K562 (cell line): ENCODE measurements at regions not wholly inside any gene's neighbourhood (a gene's known extent, or its start where the extent isn't known, plus 50 kb on each side); places are given as distances from the start of the nearest gene placed in this dataset.
A peak's percentile ranks its signal among the peaks of the same experiment; 100 is the strongest.

Experiments
- ATF2 ChIP-seq: sonication (generic); formaldehyde crosslinking; IDR thresholded peaks from 2 replicates; pipeline ENCODE4 v1.8.1; 2022; ENCODE audit warnings: missing genetic modification reagents
- BDP1 ChIP-seq: IDR thresholded peaks from 3 replicates; pipeline ENCODE4 v1.6.1; 2011; ENCODE audit not compliant: insufficient read length, insufficient read depth
- ELF4 ChIP-seq: fragments of 450-650 bp; formaldehyde crosslinking; IDR thresholded peaks from 2 replicates; pipeline ENCODE4 v1.4.0; 2022; ENCODE audit warnings: missing genetic modification characterization
- EP300 ChIP-seq: IDR thresholded peaks from 2 replicates; pipeline ENCODE4 v1.6.1; 2012; ENCODE audit warnings: low read length, improper control_type of control experiment
- FOXO4 ChIP-seq: fragments of 450-650 bp; formaldehyde crosslinking; IDR thresholded peaks from 2 replicates; pipeline ENCODE4 v1.4.0; 2020; ENCODE audit warnings: mild to moderate bottlenecking, moderate library complexity
- FUS ChIP-seq: fragments of 200-400 bp; formaldehyde crosslinking; optimal IDR thresholded peaks from 2 replicates; pipeline ENCODE3; 2017; ENCODE audit warnings: low read depth, low read length
- HDAC2 ChIP-seq: fragments of 450-650 bp; IDR thresholded peaks from 2 replicates; pipeline ENCODE4 v1.6.1; 2016; ENCODE audit warnings: mild to moderate bottlenecking
- HDGF ChIP-seq: fragments of 450-650 bp; IDR thresholded peaks from 2 replicates; pipeline ENCODE4 v1.6.1; 2016
- ID3 ChIP-seq, 2 experiments: fragments of 250-450 bp in 1 of 2; fragments of 450-650 bp in 1 of 2; sonication (Bioruptor Pico) in 1 of 2; IDR thresholded peaks; 2 replicates each; pipeline versions ENCODE4 v1.6.1 to v1.8.0; 2016 to 2021; ENCODE audit warnings: mild to moderate bottlenecking in 2 of 2, moderate library complexity in 2 of 2, missing compliant biosample characterization in 1 of 2, missing genetic modification characterization in 1 of 2
- IRF1 ChIP-seq: sonication (generic); formaldehyde crosslinking; IDR thresholded peaks from 2 replicates; pipeline ENCODE4 v1.8.0; 2022; ENCODE audit warnings: missing genetic modification reagents, mild to moderate bottlenecking, borderline replicate concordance
- MAFG ChIP-seq: fragments of 450-650 bp; conservative IDR thresholded peaks from 2 replicates; pipeline ENCODE4 v1.6.1; 2016; ENCODE audit warnings: missing genetic modification characterization, missing compliant biosample characterization
- NR2C2 ChIP-seq, 2 experiments: fragments of 200-800 bp in 1 of 2; sonication (Bioruptor generic) in 1 of 2; sonication (generic) in 1 of 2; formaldehyde crosslinking in 1 of 2; IDR thresholded peaks; 2 replicates each; pipeline versions ENCODE4 v1.6.1 to v1.8.0; 2016 to 2022; ENCODE audit warnings: mild to moderate bottlenecking in 1 of 2, missing compliant biosample characterization in 1 of 2, missing genetic modification characterization in 1 of 2, missing genetic modification reagents in 1 of 2
- PTRF ChIP-seq: fragments of 450-650 bp; IDR thresholded peaks from 2 replicates; pipeline ENCODE4 v1.6.1; 2016; ENCODE audit warnings: mild to moderate bottlenecking, missing genetic modification characterization, missing compliant biosample characterization
- RAD21 ChIP-seq, 2 experiments: fragments of 250-450 bp in 1 of 2; fragments of 450-650 bp in 1 of 2; sonication (Bioruptor Pico) in 1 of 2; formaldehyde crosslinking in 1 of 2; IDR thresholded peaks in 1 of 2; conservative IDR thresholded peaks in 1 of 2; 2 replicates each; pipeline versions ENCODE4 v1.4.0 to v1.8.0; 2020 to 2022; ENCODE audit warnings: mild to moderate bottlenecking in 2 of 2, moderate library complexity in 1 of 2
- ZBTB1 ChIP-seq: sonication (generic); formaldehyde crosslinking; IDR thresholded peaks from 2 replicates; pipeline ENCODE4 v1.8.1; 2023; ENCODE audit warnings: missing genetic modification reagents, low read depth, mild to moderate bottlenecking, borderline replicate concordance
- ZFPM2 ChIP-seq: fragments of 250-450 bp; sonication (Bioruptor Pico); IDR thresholded peaks from 2 replicates; pipeline ENCODE4 v1.5.1; 2022; ENCODE audit warnings: mild to moderate bottlenecking
- ZKSCAN1 ChIP-seq: fragments of 150-350 bp; IDR thresholded peaks from 2 replicates; pipeline ENCODE4 v1.6.1; 2016; ENCODE audit warnings: low read depth, low read length
- ZNF77 ChIP-seq: fragments of 250-450 bp; sonication (Bioruptor Pico); IDR thresholded peaks from 2 replicates; pipeline ENCODE4 v1.5.0; 2020
- TF ChIP-seq, protein P1 (sequence below), 3 experiments: IDR thresholded peaks in 2 of 3; conservative IDR thresholded peaks in 1 of 3; 2 replicates each; pipeline ENCODE4 v1.5.1; 2011 to 2012; ENCODE audit warnings: low read length in 3 of 3, mild to moderate bottlenecking in 3 of 3, control low read depth in 2 of 3, improper control_type of control experiment in 1 of 3, inconsistent platforms in 1 of 3, low read depth in 1 of 3, mixed read lengths in 1 of 3, moderate library complexity in 1 of 3; ENCODE audit not compliant: insufficient read depth in 2 of 3
- TF ChIP-seq, protein P2 (sequence below): fragments of 250-450 bp; sonication (Bioruptor Pico); IDR thresholded peaks from 2 replicates; pipeline ENCODE4 v1.8.0; 2021; ENCODE audit warnings: borderline replicate concordance, mild to moderate bottlenecking, moderate library complexity; ENCODE audit not compliant: poor library complexity, severe bottlenecking

GRCh38 chr3:42035816-42036482 is 55.2 kb upstream of the TRAK1 start (continued):
- TF ChIP-seq ZKSCAN1, result peak; percentile 80
- peak; percentile 78 for TF ChIP-seq MAFG (tag)
- no peak for TF ChIP-seq FOXO4 (CRISPR knock-in tag)
- TF ChIP-seq BDP1, result no peak
- TF ChIP-seq ID3 (CRISPR knock-in tag; IDR thresholded peaks at IDR 0.05), result no peak
- TF ChIP-seq ID3 (tag; IDR thresholded peaks at IDR 0.05), result no peak
- TF ChIP-seq ZFPM2, result no peak
- no peak for TF ChIP-seq NR2C2 (CRISPR knock-in tag; IDR thresholded peaks at IDR 0.05)
- TF ChIP-seq NR2C2 (tag; IDR thresholded peaks at IDR 0.05), result peak; percentile 56
- TF ChIP-seq RAD21 (CRISPR knock-in tag; conservative IDR thresholded peaks at IDR 0.05 in 1 of 2, IDR thresholded peaks at IDR 0.05 in 1 of 2), result no peak
- TF ChIP-seq ZBTB1 (CRISPR knock-in tag), result no peak
- TF ChIP-seq EP300, result no peak
- 0 out of 2 replicates have a peak, but pooled peaks have one; percentile 24 for TF ChIP-seq HDGF
- no peak for TF ChIP-seq PTRF (tag)
- TF ChIP-seq, protein P1, sequence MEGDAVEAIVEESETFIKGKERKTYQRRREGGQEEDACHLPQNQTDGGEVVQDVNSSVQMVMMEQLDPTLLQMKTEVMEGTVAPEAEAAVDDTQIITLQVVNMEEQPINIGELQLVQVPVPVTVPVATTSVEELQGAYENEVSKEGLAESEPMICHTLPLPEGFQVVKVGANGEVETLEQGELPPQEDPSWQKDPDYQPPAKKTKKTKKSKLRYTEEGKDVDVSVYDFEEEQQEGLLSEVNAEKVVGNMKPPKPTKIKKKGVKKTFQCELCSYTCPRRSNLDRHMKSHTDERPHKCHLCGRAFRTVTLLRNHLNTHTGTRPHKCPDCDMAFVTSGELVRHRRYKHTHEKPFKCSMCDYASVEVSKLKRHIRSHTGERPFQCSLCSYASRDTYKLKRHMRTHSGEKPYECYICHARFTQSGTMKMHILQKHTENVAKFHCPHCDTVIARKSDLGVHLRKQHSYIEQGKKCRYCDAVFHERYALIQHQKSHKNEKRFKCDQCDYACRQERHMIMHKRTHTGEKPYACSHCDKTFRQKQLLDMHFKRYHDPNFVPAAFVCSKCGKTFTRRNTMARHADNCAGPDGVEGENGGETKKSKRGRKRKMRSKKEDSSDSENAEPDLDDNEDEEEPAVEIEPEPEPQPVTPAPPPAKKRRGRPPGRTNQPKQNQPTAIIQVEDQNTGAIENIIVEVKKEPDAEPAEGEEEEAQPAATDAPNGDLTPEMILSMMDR (IDR thresholded peaks at IDR 0.05 in 2 of 3, conservative IDR thresholded peaks at IDR 0.05 in 1 of 3; ENCODE audit: insufficient read depth in 2 of 3, low read depth in 1 of 3, low read length in 3 of 3), result no peak
- TF ChIP-seq ATF2 (CRISPR knock-in tag), result no peak
- TF ChIP-seq ZNF77 (CRISPR knock-in tag), result no peak
- TF ChIP-seq IRF1, result no peak
- TF ChIP-seq, protein P2, sequence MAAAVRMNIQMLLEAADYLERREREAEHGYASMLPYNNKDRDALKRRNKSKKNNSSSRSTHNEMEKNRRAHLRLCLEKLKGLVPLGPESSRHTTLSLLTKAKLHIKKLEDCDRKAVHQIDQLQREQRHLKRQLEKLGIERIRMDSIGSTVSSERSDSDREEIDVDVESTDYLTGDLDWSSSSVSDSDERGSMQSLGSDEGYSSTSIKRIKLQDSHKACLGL, result no peak
- TF ChIP-seq HDAC2, result no peak
- TF ChIP-seq FUS, result no peak
- no peak for TF ChIP-seq ELF4 (CRISPR knock-in tag)
